GM12892 (cell line): ENCODE measurements at regions not wholly inside any gene's neighbourhood (a gene's known extent, or its start where the extent isn't known, plus 50 kb on each side); places are given as distances from the start of the nearest gene placed in this dataset.

Experiments
- POLR2A ChIP-seq: IDR thresholded peaks from 2 replicates; pipeline ENCODE4 v1.6.1; 2011; ENCODE audit warnings: low read depth, low read length, control low read depth
- POLR2AphosphoS5 ChIP-seq: IDR thresholded peaks from 2 replicates; pipeline ENCODE4 v1.6.1; 2011; ENCODE audit warnings: low read depth, low read length, control low read depth

DNA sequence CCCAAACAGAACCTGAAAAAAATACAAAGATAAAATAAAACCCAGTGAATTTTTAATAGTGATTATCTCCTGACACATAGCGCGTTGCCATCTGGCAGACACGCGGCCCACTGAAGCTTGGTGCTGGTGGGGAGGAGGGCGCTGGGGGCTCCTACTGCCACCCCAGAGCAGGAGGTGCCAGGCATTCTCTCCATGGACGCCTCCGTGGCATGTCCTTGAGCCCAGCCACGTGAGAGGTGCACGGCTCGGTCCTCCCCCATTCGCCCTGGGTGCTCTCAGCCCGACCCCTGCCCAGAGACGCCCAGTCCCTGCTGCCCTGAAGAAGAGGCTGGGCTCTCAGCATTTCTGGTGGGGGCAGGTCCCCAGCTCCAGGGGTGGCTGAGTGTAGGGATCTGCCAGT lies 142.2 kb upstream of the GSE1 start:
- TF ChIP-seq POLR2A: no peak
- no peak for TF ChIP-seq POLR2AphosphoS5
